ENCODE measurements at regions not wholly inside any gene's neighbourhood (a gene's known extent, or its start where the extent isn't known, plus 50 kb on each side); places are given as distances from the start of the nearest gene placed in this dataset.
"Not testable (repeated sequence)": the region's sequence is repeated elsewhere in the genome, so short reads cannot be mapped to it uniquely, and the experiment has no call there.

DNA sequence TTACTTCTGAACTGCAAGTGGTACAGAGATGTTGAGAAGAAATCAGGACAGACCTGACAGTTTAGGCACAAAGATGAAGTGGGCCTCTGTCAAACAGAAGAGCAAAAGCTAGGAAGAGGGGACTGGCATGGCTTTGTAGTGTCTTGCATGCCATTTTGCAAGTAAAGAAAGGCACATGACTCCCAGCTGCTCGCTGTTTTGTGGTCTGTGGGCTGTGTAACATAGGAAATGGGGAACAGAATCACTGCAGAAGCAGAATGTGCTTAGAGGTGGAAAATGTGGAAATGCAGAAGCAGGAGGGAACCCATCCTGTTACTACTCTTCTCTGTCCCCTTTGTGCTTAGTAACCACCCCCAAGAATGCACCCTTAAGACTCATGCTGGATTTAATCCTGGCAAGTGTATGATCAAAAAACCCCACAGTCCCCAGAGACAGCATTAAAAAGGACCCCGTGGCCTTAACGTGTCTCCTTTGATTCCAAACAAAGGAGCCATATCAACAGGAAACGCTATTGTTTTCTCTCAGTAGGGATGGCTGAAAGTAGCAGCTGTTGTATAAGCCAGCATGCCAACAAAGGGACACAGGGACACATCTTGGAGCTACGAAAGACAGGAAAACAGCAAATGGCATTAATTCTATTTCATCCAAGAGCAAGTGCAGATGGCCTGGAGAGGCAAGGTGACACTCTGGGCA is 177.6 kb upstream of the GLRA2 start:
- no peak for DNase-seq (ENCODE audit: low spot score)

DNA sequence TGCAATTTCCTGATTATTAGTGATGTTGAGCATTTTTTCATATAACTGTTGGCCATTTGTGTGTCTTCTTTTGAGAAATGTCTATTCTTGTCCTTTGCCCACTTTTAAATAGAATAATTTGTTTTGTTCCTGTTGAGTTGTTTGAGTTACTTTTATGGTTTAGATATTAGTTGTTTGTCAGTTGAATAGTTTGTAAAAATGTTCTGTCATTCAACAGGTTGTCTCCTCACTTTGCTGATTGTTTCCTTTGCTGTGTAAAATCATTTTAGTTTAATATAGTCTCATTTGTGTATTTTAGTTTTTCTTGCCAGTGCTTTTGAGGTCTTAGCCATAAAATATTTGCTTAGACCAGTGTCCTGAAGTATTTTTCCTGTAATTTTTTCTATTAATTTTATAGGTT is 181.8 kb upstream of the GLRA2 start:
- no peak for DNase-seq (ENCODE audit: low spot score)

- DNase-seq (ENCODE audit: low spot score) = no peak
Observed at GRCh38 chrX:14344172-14344940, 185.0 kb upstream of the GLRA2 start.

GRCh38 chrX:14309431-14309830 is 219.9 kb upstream of the GLRA2 start:
- DNase-seq (ENCODE audit: low spot score) = no peak

DNA sequence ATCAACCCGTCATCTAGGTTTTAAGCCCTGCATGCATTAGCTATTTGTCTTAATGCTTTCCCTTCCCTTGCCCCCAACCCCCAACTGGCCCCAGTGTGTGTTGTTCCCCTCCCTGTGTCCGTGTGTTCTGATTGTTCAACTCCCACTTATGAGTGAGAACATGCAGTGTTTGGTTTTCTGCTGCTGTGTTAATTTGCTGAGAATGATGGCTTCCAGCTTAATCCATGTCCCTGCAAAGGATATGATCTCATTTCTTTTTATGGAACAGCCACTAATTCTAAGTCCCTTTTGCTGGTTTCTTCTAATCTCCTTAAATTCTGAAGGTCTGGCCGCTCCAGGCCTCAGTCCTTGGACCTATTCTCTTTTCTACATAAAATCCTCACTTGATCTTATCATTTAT is 220.4 kb upstream of the GLRA2 start:
- not testable (repeated sequence) for DNase-seq (ENCODE audit: low spot score)

- DNase-seq (ENCODE audit: low spot score) = no peak
Observed at GRCh38 chrX:14303891-14304290, 225.4 kb upstream of the GLRA2 start.

DNA sequence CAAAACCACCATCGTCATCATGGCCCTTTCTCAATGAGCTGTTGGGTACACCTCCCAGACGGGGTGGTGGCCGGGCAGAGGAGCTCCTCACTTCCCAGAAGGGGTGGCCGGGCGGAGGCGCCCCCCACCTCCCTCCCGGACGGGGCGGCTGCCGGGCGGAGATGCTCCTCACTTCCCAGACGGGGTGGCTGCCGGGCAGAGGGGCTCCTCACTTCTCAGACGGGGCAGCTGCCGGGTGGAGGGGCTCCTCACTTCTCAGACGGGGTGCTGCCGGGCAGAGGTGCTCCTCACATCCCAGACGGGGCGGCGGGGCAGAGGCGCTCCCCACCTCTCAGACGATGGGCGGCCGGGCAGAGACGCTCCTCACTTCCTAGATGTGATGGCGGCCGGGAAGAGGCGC is 226.8 kb upstream of the GLRA2 start:
- DNase-seq (ENCODE audit: low spot score) = not testable (repeated sequence)

GRCh38 chrX:14300376-14300775 is 229.0 kb upstream of the GLRA2 start:
- DNase-seq (ENCODE audit: low spot score) = no peak

DNA sequence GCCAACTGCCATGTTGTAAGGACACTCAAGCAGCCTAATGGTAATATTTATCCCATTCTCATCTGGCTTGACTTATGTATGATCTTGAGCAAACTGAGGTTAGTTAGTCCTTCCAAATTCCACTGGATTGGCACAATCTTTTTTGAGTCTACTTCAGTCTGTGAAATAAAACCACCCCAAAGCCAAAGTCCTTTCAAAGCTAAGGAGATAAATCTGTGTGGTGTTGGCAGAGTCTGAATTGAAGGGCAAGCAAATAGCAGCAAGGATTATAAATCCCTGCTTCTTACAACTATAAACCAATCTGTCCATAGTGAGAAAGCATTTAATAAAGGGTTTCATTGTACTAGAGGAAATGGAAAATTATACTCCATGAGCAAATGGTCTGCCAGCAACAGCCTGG is 233.9 kb upstream of the GLRA2 start:
- no peak for DNase-seq (ENCODE audit: low spot score)

DNA sequence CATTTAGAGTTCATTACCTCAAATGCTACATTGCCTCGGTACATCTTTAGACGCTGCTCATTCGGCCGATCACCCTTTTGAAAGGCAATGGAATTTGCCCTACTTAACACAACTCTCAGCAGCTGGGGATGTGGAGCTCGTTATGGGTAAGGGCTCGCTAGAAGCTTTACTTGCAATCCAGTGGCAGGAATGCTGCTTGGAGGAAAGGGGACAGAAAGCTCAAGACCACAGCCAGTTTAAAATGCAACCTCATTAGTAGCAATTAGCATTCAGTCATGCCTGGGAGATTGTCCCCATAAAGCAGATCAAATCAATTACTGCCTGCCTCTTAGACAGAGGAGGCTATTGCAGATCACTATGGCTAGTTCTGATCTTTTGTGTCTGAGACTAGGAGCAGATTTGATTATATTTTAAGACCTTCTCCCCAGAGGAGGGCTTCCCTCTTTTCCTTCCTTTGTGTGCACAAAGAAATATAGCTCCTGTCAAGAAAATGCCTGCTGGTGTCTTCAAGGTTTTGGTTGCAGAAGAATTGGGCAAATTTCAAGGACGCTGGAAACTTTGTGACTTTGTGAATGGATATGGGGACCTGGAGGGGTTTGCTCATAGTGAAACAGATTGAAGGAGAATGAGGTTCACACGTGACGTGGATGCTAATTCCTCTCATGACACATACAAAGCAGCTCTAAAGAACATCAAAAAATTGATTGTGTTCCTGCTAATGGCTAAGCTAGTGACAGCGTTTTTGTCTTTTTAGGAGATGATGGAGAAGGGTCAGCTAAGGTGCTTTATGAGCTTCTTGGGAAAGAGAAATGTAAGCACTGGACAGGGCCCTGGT is 237.5 kb upstream of the GLRA2 start:
- DNase-seq (ENCODE audit: low spot score) = no peak

GRCh38 chrX:14290335-14290734 is 239.0 kb upstream of the GLRA2 start:
- no peak for DNase-seq (ENCODE audit: low spot score)

DNA sequence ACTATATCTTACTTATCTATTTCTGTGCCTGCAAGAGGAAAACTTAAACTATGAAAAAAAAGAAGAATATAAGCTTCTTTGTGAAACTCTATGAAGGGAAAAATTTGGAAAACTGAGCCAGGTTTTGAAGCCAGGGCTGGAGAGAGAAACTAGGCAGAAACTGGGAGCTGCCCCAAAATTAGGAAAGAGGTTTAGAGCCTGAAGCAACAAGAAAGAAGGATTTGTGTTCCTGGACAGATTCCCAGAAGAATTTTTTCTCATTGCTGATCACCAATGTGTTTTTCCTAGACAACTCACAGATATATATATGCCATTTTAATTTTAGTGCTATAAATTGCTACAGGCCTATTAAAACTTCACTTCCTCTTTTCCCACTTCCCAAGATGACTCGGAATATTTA is 245.0 kb upstream of the GEMIN8 start:
- DNase-seq (ENCODE audit: low spot score) = no peak

GRCh38 chrX:14267216-14267615 is 237.5 kb upstream of the GEMIN8 start:
- no peak for DNase-seq (ENCODE audit: low spot score)

DNA sequence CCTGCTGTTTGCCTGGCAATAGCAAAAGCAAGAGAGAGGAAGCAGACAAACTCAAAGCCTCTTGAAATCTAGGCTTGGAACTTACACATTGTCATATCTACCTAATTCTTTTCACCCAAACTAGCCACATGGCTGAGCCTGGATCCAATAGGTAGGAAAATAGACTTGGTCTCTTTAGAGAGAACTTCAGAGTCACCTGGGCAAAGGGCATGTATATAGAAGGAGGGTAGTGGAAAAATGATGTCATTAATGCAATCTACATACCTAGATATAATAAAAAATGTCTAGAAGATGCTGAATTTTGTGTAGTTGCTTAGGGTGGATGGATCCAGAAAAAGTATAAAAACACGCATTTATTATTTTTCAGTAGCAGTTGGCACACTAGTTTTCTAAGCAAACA is 237.0 kb upstream of the GEMIN8 start:
- no peak for DNase-seq (ENCODE audit: low spot score)

- DNase-seq (ENCODE audit: low spot score) = no peak
Observed at GRCh38 chrX:14243823-14244222, 214.1 kb upstream of the GEMIN8 start.

- no peak for DNase-seq (ENCODE audit: low spot score)
Observed at GRCh38 chrX:14235004-14235403, 205.3 kb upstream of the GEMIN8 start.

DNA sequence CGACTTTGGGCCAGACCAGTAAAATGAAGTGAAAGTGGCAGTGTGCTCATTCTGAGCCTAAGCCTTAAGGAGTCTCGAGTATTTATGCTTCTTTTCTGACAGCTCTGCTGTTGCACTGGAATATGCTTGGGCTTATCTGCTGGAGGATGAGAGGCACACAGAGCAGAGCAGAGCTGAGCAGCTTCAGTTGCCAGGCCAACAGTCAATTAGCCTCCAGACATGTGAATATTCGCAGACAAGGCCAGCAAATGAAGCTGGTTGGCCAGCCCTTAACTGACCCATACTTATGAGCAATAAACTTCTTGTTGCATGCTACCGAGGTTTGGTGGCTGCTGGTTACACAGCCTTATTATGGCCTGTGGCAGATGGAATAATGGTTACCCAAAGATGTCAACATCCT is 203.0 kb upstream of the GEMIN8 start:
- DNase-seq (ENCODE audit: low spot score) = no peak

DNA sequence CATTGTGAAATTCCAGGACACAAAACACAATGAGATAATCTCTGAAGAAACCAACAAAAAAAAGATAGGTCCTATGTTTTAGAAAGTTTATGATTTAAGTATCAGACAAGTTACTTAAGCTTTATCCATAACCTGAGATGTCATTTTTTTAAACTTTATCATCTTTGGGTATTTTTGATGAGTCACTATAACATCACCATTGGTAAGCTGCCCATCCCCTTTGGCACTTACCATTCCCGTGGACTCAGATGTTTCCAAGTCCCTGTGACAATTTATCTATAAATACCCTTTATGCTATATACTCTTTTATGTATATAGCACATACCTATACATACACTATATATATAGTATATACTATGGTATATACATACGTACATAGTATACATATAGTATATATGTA is 198.9 kb upstream of the GEMIN8 start:
- DNase-seq (ENCODE audit: low spot score) = no peak

- no peak for DNase-seq (ENCODE audit: low spot score)
Observed at GRCh38 chrX:14220386-14220944, 190.8 kb upstream of the GEMIN8 start.

GRCh38 chrX:14209034-14209433 is 179.3 kb upstream of the GEMIN8 start:
- DNase-seq (ENCODE audit: low spot score) = no peak

DNA sequence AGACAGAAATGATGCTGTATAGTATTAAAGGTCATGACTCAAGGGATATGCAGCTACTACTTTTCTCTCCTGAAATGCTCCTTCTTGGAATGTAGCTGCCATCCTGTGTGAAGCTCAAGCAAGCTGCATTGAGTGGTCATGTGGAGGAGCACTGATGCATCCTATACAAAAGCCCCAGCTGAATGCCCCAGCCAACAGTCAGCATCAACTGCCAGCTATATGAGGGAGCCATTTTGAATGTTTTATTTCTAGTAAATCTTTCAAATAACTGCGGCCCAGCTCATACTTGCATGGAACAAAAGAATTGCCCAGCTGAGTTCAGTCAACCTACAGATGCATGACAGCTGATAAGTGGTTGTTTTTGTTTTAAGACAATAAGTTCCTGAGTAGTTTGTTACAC is 165.0 kb upstream of the GEMIN8 start:
- no peak for DNase-seq (ENCODE audit: low spot score)

DNA sequence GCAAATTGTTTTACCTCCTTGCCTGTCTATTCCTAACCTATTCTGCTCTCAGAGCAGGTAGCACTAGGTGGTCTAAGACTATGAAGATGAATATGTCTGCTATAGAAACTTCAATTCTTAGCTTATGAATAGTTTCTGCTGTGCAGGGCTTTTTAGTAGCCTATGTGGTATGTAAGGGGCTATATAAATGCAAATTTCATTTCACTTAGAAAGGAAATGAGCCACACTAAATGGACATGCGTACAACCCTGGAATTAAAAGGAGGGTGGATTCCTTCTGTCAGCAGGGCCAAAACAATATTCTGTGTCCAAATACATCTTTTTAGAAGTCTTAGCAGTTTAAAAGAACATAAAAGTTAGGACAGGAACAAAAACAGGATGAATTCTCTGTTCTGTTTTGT is 163.9 kb upstream of the GEMIN8 start:
- DNase-seq (ENCODE audit: low spot score) = no peak

DNA sequence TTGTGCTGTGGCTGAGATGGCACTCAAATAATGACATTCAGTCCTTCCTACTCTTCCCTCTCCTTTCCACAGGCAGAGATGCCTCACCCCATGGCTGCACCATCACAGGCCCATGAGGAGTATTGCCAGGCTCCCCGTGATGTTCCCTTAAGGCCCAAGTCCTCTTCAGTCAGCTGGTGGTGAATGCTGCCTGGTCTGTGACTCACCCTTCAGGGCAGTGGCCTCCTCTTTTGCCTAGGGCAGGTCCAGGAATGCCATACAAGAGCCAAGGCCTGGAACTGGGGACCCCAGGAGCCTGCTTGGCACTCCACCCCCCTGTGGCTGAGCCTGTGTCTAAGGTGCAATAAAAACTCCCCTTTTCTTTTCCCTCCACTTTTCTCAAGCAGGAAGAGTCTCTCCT is 144.2 kb upstream of the GEMIN8 start:
- no peak for DNase-seq (ENCODE audit: low spot score)

Measured in germinal center (tissue), 1 donor.